ENCODE measurements at regions not wholly inside any gene's neighbourhood (a gene's known extent, or its start where the extent isn't known, plus 50 kb on each side); places are given as distances from the start of the nearest gene placed in this dataset.

GRCh38 chr2:88250404-88250803 lies 80.3 kb downstream of the THNSL2 start:
- TF ChIP-seq CTCF (IDR thresholded peaks at IDR 0.05; ENCODE audit: control insufficient read depth, extremely low read depth, insufficient read depth): no peak
- no peak for DNase-seq (ENCODE audit: low read depth)
- no peak overlapping the region for H3K4me3 ChIP-seq (ENCODE audit: low read depth, low read length)

- no peak for TF ChIP-seq CTCF (IDR thresholded peaks at IDR 0.05; ENCODE audit: control insufficient read depth, extremely low read depth, insufficient read depth)
- H3K4me3 ChIP-seq (ENCODE audit: low read depth, low read length): no peak overlapping the region
- DNase-seq (ENCODE audit: low read depth): no peak
Measured at GRCh38 chr2:88248280-88248828, 78.2 kb downstream of the THNSL2 start.

GRCh38 chr2:88247531-88247930 lies 77.4 kb downstream of the THNSL2 start:
- TF ChIP-seq CTCF (IDR thresholded peaks at IDR 0.05; ENCODE audit: control insufficient read depth, extremely low read depth, insufficient read depth): no peak
- no peak overlapping the region for H3K4me3 ChIP-seq (ENCODE audit: low read depth, low read length)

GRCh38 chr2:88245109-88245508 lies 75.0 kb downstream of the THNSL2 start:
- TF ChIP-seq CTCF (IDR thresholded peaks at IDR 0.05; ENCODE audit: control insufficient read depth, extremely low read depth, insufficient read depth): no peak
- H3K4me3 ChIP-seq (ENCODE audit: low read depth, low read length): no peak overlapping the region
- no peak for DNase-seq (ENCODE audit: low read depth)

More at GRCh38 chr2:88247531-88247930, 77.4 kb downstream of the THNSL2 start:
- DNase-seq (ENCODE audit: low read depth): no peak

- no peak overlapping the region for H3K4me3 ChIP-seq (ENCODE audit: low read depth, low read length)
- TF ChIP-seq CTCF (IDR thresholded peaks at IDR 0.05; ENCODE audit: control insufficient read depth, extremely low read depth, insufficient read depth): no peak
- no peak for DNase-seq (ENCODE audit: low read depth)
Measured at GRCh38 chr2:88239781-88240180, 69.6 kb downstream of the THNSL2 start.

GRCh38 chr2:88236666-88237065 lies 66.5 kb downstream of the THNSL2 start:
- DNase-seq (ENCODE audit: low read depth): no peak
- H3K4me3 ChIP-seq (ENCODE audit: low read depth, low read length): no peak overlapping the region
- no peak for TF ChIP-seq CTCF (IDR thresholded peaks at IDR 0.05; ENCODE audit: control insufficient read depth, extremely low read depth, insufficient read depth)
